Body of pancreas (tissue), 4 donors: ENCODE measurements at regions not wholly inside any gene's neighbourhood (a gene's known extent, or its start where the extent isn't known, plus 50 kb on each side); places are given as distances from the start of the nearest gene placed in this dataset.

Experiments
- ATAC-seq: fragments of 150-250 bp; one replicate; pipeline ENCODE4 v1.9.1; 2016
- DNase-seq, 4 donors: peaks; one replicate each; pipeline ENCODE4 v3.0.0-alpha.2; 2019
- H3K27ac ChIP-seq, 4 donors: fragments of 200-600 bp; sonication (generic); 1 replicate in 3 of 4; 2 replicates in 1 of 4; pipeline versions ENCODE4 v1.5.1 to v1.6.1; 2016 to 2019; ENCODE audit warnings: mild to moderate bottlenecking in 1 of 4, mixed read lengths in 1 of 4, moderate library complexity in 1 of 4
- H3K27me3 ChIP-seq, 2 donors: fragments of 200-600 bp; sonication (generic); one replicate each; pipeline ENCODE4 v1.6.0; 2016; ENCODE audit warnings: mild to moderate bottlenecking in 1 of 2
- H3K36me3 ChIP-seq, 2 donors: fragments of 200-600 bp; sonication (generic); replicated peaks in 1 of 2; 2 replicates each; pipeline ENCODE4 v1.5.1; 2016; ENCODE audit warnings: low read depth in 2 of 2; ENCODE audit not compliant: insufficient read depth in 1 of 2
- H3K4me1 ChIP-seq: fragments of 200-600 bp; sonication (generic); one replicate; pipeline ENCODE4 v1.6.0; 2016
- H3K4me3 ChIP-seq, 2 donors: fragments of 200-600 bp; sonication (generic); 1 replicate in 1 of 2; 2 replicates in 1 of 2; pipeline ENCODE4 v1.5.1; 2016 to 2019
- H3K9me3 ChIP-seq, 3 donors: fragments of 200-600 bp; sonication (generic); 1 replicate in 2 of 3; 2 replicates in 1 of 3; pipeline ENCODE4 v1.5.1; 2016
- CTCF ChIP-seq, 7 experiments: fragments of 450-650 bp in 4 of 7; fragments of 200-600 bp in 3 of 7; sonication (generic) in 3 of 7; IDR thresholded peaks; one replicate each; pipeline ENCODE4 v1.5.1; 2016 to 2019; ENCODE audit warnings: antibody characterized with exemption in 7 of 7
- POLR2A ChIP-seq, 3 donors: fragments of 450-650 bp; IDR thresholded peaks; one replicate each; pipeline ENCODE4 v1.6.1; 2016; ENCODE audit warnings: antibody characterized with exemption in 3 of 3, mild to moderate bottlenecking in 2 of 3
- WGBS, 2 donors: methylation state at CpG; one replicate each; pipeline ENCODE4 v1.1.5; 2017; 5-methylcytosine and 5-hydroxymethylcytosine counted together
- intact Hi-C: fragments of 100-400 bp; cut with DNase I; formaldehyde crosslinking; loops from one replicate; pipeline ENCODE4 v1.15.1; 2023

- Histone ChIP-seq H3K4me1 (peaks cover 62% of the 10 kb centered on the region), H3K4me3 (no peak overlapping the region), H3K36me3 (no peaks in the 10 kb centered on the region), H3K27me3 (no peaks in the 10 kb centered on the region), H3K27ac (peak overlapping the region in 1 of 4 donors; percentile 1), H3K9me3 (no peaks in the 10 kb centered on the region)
- WGBS, 2 donors, result 90 to 91% methylated on average over 10 to 11 of the region's 11 CpGs
- intact Hi-C loops, result no loop called here
- no peak for ATAC-seq
- TF ChIP-seq POLR2A (IDR thresholded peaks at IDR 0.05) (no peak), CTCF (IDR thresholded peaks at IDR 0.05) (no peak)
- no peak for DNase-seq
Observed at GRCh38 chr14:73773441-73774240, 59.5 kb upstream of the PNMA1 start.

GRCh38 chr14:73771848-73772638, 57.9 kb upstream of the PNMA1 start:
- no peaks in the 10 kb centered on the region for H3K27me3 ChIP-seq
- DNase-seq (peak; percentile 81 to 93 (median 91)), ATAC-seq (peak; percentile 90)
- intact Hi-C loops, result no loop called here
- no peaks in the 10 kb centered on the region for H3K36me3 ChIP-seq
- no peak overlapping the region for H3K4me3 ChIP-seq
- TF ChIP-seq CTCF (IDR thresholded peaks at IDR 0.05) (peak in 1 of 7 experiments; percentile 36), POLR2A (IDR thresholded peaks at IDR 0.05) (peak in 2 of 3 donors; percentile 35 to 47)
- H3K27ac ChIP-seq, result peak overlapping the region; percentile 46 to 82 (median 70)
- WGBS, 2 donors, result 0 to 1% methylated on average over 3 to 7 of the region's 7 CpGs
- peaks cover 74% of the 10 kb centered on the region for H3K4me1 ChIP-seq
- no peaks in the 10 kb centered on the region for H3K9me3 ChIP-seq

- no peak for DNase-seq
- H3K4me3 ChIP-seq, result no peak overlapping the region
- H3K27me3 ChIP-seq, result no peaks in the 10 kb centered on the region
- ATAC-seq, result no peak
- peaks cover 76% of the 10 kb centered on the region for H3K4me1 ChIP-seq
- WGBS, 2 donors, result 41 to 44% methylated on average over 12 to 18 of the region's 18 CpGs
- H3K36me3 ChIP-seq, result no peaks in the 10 kb centered on the region
- H3K27ac ChIP-seq, result peak overlapping the region; percentile 46 to 82 (median 70)
- intact Hi-C loops, result no loop called here
- no peak for TF ChIP-seq POLR2A (IDR thresholded peaks at IDR 0.05)
- no peak for TF ChIP-seq CTCF (IDR thresholded peaks at IDR 0.05)
- no peaks in the 10 kb centered on the region for H3K9me3 ChIP-seq
Observed at GRCh38 chr14:73770977-73771847, 57.0 kb upstream of the PNMA1 start.

GRCh38 chr14:73768107-73768506, 53.9 kb upstream of the PNMA1 start:
- TF ChIP-seq POLR2A (IDR thresholded peaks at IDR 0.05) (no peak), CTCF (IDR thresholded peaks at IDR 0.05) (no peak)
- no peaks in the 10 kb centered on the region for H3K9me3 ChIP-seq
- ATAC-seq, result no peak
- no peaks in the 10 kb centered on the region for H3K27me3 ChIP-seq
- 85 to 91% methylated on average over 4 of the region's 4 CpGs for WGBS, 2 donors
- H3K27ac ChIP-seq, result no peak overlapping the region
- peaks cover 80% of the 10 kb centered on the region for H3K4me1 ChIP-seq
- no peak overlapping the region for H3K4me3 ChIP-seq
- intact Hi-C loops, result no loop called here
- no peak for DNase-seq
- H3K36me3 ChIP-seq, result no peaks in the 10 kb centered on the region
